Kidney (tissue), 13 donors: ENCODE measurements at regions not wholly inside any gene's neighbourhood (a gene's known extent, or its start where the extent isn't known, plus 50 kb on each side); places are given as distances from the start of the nearest gene placed in this dataset.

Experiments
- DNase-seq, 5 donors: peaks; one replicate each; pipeline ENCODE4 v3.0.0-alpha.2; 2013 to 2020
- FAIRE-seq: peaks from 2 replicates; lab custom pipeline; 2012; peaks lifted over from hg19 to GRCh38; lab: Jason Lieb, UNC
- H3K27ac ChIP-seq, 2 donors: one replicate each; pipeline ENCODE4 v1.7.0; 2013; ENCODE audit warnings: low read depth in 2 of 2, low read length in 2 of 2, inconsistent platforms in 1 of 2
- H3K27me3 ChIP-seq: one replicate; pipeline ENCODE4 v1.7.1; 2013; ENCODE audit warnings: low read length, inconsistent platforms; ENCODE audit not compliant: control insufficient read depth, insufficient read depth
- H3K36me3 ChIP-seq, 3 donors: one replicate each; pipeline versions ENCODE4 v1.7.0 to v1.7.1; 2013; ENCODE audit warnings: low read length in 3 of 3, control low read depth in 1 of 3, inconsistent platforms in 1 of 3; ENCODE audit not compliant: insufficient read depth in 3 of 3, control insufficient read depth in 2 of 3
- H3K4me1 ChIP-seq, 3 donors: one replicate each; pipeline versions ENCODE4 v1.7.0 to v1.7.1; 2013; ENCODE audit warnings: low read length in 3 of 3, inconsistent platforms in 1 of 3, low read depth in 1 of 3; ENCODE audit not compliant: control insufficient read depth in 2 of 3, insufficient read depth in 2 of 3
- H3K4me3 ChIP-seq, 3 donors: one replicate each; pipeline versions ENCODE4 v1.7.0 to v1.8.1; 2013; ENCODE audit warnings: low read length in 3 of 3, control low read depth in 1 of 3, inconsistent platforms in 1 of 3
- H3K9ac ChIP-seq, 3 donors: one replicate each; pipeline versions ENCODE4 v1.7.0 to v1.7.1; 2013; ENCODE audit warnings: low read length in 3 of 3, control low read depth in 1 of 3, inconsistent platforms in 1 of 3
- H3K9me3 ChIP-seq, 3 donors: one replicate each; pipeline versions ENCODE4 v1.7.0 to v1.7.1; 2013; ENCODE audit warnings: low read length in 3 of 3, control low read depth in 1 of 3, inconsistent platforms in 1 of 3; ENCODE audit not compliant: control insufficient read depth in 2 of 3, insufficient read depth in 1 of 3
- CTCF ChIP-seq: IDR thresholded peaks from 3 replicates; pipeline ENCODE4 v1.5.1; 2012; ENCODE audit warnings: mild to moderate bottlenecking, moderate library complexity, borderline replicate concordance; ENCODE audit not compliant: insufficient read depth; ENCODE audit errors: extremely low read depth
- intact Hi-C: fragments of 100-400 bp; cut with DNase I; formaldehyde crosslinking; loops from one replicate; pipeline ENCODE4 v1.11.1; 2022
- donor health status: control.
- donor health status: control.
- donor health status: control.
- donor health status: control.
- donor health status: control.
- donor health status: DM: yes; HTN: yes; CAD: no.
- donor health status: Normal renal cell carcinoma (clear cell type).

GRCh38 chr18:56173542-56174220 is 464.7 kb downstream of the TXNL1 start:
- Histone ChIP-seq H3K9me3 (no peaks in the 10 kb centered on the region), H3K4me1 (no peaks in the 10 kb centered on the region), H3K36me3 (no peaks in the 10 kb centered on the region), H3K4me3 (no peak overlapping the region), H3K9ac (no peak overlapping the region), H3K27ac (no peak overlapping the region), H3K27me3 (no peaks in the 10 kb centered on the region)
- FAIRE-seq (no peak), DNase-seq (no peak)
- no peak for TF ChIP-seq CTCF
- intact Hi-C loops, result no loop called here

- no peak overlapping the region for H3K4me3 ChIP-seq
- H3K27ac ChIP-seq, result no peak overlapping the region
- FAIRE-seq (no peak), DNase-seq (no peak)
- no peaks in the 10 kb centered on the region for H3K9me3 ChIP-seq
- H3K36me3 ChIP-seq, result no peaks in the 10 kb centered on the region
- intact Hi-C loops, result no loop called here
- no peak overlapping the region for H3K9ac ChIP-seq
- H3K4me1 ChIP-seq, result peaks cover 0 to 3% (median 0%) of the 10 kb centered on the region in 3 donors
- no peaks in the 10 kb centered on the region for H3K27me3 ChIP-seq
- TF ChIP-seq CTCF, result no peak
Observed at GRCh38 chr18:56172527-56172926, 465.9 kb downstream of the TXNL1 start.

- no peak for TF ChIP-seq CTCF
- FAIRE-seq (no peak), DNase-seq (no peak)
- Histone ChIP-seq H3K27me3 (no peaks in the 10 kb centered on the region), H3K27ac (no peak overlapping the region), H3K4me1 (peaks cover 0 to 3% (median 0%) of the 10 kb centered on the region in 3 donors), H3K4me3 (no peak overlapping the region), H3K36me3 (no peaks in the 10 kb centered on the region), H3K9me3 (no peaks in the 10 kb centered on the region), H3K9ac (no peak overlapping the region)
- intact Hi-C loops, result no loop called here
Observed at GRCh38 chr18:56171848-56172247, 466.5 kb downstream of the TXNL1 start.
